DMS114 treated with DMSO at 0.1 percent for 48 hours (cell line): ENCODE measurements at regions not wholly inside any gene's neighbourhood (a gene's known extent, or its start where the extent isn't known, plus 50 kb on each side); places are given as distances from the start of the nearest gene placed in this dataset.

Source experiments
- DNase-seq: peaks from one replicate; lab custom pipeline; 2025; ENCODE audit not compliant: unreplicated experiment; lab: John Stamatoyannopoulos, UW

DNA sequence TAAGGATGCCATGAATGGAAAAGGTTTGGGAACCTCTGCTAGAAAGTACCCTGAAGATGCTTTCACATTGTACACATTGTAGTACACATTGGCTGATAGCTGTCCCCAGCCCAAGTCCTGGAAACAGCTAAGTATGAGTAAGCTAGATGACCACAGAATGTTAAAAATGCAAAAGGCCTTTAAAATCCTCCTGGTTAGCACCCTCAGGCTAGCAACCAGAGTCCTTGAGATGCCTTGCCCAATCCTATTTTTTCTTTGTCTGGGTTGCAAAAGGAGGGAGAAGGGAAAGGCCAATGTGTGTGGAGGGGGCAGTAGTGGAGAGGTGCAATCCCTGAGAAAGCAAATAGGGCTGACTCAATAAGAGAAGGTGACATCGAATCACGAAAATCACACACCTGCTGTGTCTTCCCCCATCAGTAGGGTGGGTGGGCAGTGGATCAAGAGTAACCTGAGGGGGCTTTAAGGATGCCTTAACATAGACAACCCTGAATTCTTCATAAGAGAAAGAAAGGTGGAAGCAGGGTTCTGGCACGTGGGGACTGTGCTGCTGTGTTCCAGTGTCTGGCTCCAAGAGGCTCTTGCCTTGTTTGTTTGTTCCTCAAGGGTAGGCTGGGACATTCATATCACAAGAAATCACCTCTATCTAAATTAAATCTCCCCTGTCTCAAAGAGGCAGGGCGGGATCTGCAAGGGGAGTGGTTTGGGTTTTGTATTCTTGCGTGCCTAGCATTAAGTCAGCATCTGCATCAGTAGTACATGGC is 266.2 kb upstream of the PLXNA2 start:
- no peak for DNase-seq

DNA sequence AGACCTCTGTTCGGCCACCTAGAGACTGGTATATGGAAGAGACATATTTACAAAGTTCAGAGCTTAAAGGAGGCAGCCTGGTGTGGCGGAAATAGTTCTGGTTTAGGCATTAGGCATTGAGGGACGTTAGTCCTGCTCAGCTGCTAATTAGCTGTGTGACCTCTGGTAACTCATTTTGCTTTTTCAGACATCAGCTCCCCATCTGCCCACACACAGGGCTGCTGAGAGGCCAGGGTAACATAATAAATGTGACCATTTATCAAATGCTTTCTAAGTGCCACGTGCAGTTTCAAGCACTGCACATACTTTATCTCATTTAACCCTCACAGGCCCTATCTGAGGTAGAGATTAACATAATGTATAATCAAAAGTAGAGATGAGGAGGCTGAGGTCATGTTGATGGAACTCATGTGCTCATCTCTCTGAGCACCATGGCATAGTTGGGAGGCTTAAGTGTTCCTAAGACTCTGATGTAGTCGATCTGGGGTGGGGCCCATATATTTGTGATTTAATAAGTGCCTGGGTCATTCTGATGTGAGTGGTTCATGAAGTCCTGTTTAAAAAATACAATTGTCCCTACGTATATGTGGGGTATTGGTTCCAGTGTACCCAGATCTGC is 267.2 kb upstream of the PLXNA2 start:
- DNase-seq, result no peak

DNA sequence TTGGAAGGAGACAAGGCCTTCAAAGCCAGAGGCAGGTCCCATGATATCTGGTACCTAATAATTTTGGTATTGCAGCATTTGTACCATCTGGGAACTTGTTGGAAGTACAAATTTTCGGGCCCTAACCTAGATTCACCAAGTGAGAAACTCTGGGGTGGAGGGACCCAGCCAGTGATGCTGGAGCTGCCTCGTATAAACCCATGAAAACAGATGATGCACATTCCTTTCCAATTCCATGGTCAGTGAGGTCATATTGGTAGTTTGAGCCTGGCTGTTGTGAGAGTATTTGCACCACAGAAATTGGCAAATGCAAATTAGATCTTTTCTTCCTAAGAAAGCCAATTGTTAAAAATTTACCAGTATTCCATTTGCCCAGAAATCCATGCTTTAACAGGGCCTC is 269.6 kb upstream of the PLXNA2 start:
- DNase-seq, result no peak

DNA sequence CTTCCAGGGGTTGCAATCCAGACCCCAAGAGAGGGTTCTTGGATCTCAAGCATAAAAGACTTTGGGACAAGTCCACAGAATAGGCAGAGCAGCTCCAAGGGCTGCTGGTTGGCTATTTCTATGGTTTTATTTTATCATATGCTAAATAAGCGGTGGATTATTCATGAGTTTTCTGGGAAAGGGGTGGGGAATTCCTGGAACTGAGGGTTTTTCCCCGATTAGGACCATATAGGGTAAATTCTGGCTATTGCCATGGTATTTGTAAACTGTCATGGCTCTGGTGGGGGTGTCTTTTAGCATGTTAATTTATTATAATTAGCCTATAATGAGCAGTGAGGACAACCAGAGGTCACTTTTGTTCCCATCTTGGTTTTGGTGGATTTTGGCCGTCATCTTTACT is 270.9 kb upstream of the PLXNA2 start:
- no peak for DNase-seq

DNA sequence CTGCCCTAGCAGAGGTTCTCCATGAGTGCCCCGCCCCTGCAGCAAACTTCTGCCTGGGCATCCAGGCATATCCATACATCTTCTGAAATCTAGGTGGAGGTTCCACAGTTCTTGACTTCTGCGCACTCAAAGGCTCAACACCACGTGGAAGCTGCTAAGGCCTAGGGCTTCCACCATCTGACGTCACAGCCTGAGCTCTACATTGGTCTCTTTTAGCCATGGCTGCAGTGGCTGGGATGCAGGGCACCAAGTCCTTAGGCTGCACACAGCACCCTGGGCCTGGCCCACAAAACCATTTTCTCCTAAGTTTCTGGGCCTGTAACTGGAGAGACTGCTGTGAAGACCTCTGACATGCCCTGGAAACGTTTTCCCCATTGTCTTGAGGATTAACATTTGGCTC is 272.6 kb upstream of the PLXNA2 start:
- no peak for DNase-seq

DNA sequence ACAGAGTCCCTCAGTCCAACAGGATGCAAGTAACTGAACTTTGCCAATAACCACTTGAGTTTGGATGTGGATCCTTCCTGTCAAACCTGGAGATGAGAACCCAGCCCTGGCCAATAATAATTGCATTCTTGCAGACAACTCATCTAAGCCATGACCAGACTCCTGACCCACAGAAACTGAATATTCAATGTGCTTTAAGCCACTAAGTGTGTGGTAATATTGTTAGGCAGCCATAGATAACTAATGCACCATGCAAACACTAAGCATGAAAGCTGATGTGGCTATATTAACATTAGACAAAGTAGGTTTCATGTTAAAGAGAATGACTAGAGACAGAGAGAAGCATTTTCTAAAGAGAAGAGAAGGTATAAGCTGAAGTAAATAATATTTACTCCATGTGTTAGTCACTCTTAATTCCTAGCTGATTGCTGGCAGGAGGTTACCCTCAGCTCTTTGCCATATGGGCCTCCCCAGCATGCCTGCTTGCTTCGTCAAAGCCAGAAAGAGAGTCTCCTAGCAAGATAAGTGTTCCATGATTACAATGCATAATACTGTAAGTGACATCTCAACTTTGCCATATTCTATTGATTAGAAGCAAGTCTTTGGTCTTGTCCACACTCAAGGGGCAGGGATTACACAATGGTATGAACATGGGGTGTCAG is 276.4 kb upstream of the PLXNA2 start:
- no peak for DNase-seq

DNA sequence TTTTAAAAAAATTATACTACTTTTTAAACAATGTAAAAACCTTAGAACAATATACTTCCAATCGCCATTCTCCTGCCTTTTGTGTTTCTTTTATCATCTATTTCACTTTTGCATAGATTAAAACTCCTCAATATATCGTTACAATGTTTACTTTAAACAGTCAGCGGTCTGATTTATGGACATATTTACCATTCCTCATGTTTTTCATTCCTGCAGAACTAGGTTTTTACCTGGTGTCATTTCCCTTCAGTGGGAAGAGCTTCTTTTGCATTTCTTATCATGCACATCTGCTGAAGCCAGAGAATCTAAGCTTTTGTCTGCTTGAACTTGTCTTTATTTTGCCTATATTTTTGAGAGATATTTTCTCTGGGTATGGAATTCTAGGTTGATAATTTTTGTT is 277.4 kb upstream of the PLXNA2 start:
- no peak for DNase-seq

DNA sequence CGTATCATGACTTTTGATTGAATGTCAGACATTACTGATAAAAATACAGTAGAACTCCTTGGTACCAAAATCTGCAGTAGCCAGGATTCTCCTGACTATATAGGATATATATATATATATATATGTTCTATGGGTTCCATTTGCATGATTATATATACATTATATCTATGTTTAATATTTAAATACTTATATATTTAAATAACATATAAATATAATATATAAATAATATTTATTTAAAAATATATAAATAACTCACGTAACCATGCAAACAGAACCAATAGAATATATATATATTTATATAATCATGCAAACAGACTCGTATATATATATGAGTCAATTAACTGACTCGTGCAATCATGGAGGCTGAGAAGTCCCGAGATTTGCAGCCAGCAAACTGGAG is 278.8 kb upstream of the PLXNA2 start:
- no peak for DNase-seq

DNA sequence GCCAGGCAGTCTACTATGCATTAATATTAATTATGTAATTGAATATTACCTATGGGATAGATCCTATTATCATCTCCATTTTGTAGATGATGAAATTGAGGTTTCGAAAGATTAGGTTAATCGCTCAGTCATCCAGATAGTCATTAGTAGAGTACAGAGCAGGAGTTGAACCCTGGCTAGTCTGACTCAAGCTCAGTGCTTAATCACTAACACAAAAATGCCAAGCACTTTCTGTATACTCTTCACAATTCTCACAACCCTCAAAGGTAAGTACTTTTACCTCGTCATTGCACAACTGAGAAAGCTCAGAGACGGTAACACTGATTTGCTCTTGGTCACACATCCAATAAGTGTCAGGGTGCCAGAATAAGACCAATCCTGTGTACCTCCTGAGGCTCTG is 280.2 kb upstream of the PLXNA2 start:
- no peak for DNase-seq

DNA sequence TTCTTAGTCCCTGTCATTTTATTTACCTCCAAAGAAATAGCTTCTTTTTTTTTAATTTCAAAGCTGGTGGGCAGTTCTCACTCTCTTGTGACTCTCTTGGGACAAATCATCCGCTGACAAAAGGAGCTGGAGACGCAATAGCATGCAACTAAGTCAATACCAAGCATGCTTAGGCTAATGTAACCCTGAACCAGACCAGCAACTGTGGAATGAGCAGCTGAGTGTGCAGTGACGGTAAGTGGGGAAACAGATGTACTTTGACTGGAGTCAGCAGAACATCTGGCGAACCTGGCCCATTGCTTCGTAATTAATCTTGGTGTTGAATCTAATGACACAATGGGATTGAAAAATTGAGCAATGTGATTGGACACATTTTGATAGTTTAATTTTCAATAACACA is 280.7 kb upstream of the PLXNA2 start:
- DNase-seq, result no peak

DNA sequence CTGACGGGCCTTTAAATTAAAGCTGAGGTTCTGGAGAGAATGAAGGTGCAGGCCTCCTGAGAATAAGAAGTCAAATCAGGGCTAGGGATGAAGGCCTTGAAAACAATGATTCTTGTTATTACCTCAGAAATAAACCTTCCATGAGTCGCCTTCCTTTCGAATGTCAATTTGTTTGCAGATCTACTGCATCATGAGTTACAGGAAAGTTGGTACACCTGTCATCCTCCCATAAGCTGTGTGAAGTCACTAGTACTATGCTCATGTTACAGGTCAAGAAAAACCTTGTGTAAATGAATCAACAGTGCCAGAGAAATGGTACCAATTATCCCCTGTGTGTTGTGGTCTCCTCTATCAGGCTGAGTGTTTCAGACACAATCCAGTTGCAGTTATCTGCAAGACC is 281.2 kb upstream of the PLXNA2 start:
- no peak for DNase-seq

DNA sequence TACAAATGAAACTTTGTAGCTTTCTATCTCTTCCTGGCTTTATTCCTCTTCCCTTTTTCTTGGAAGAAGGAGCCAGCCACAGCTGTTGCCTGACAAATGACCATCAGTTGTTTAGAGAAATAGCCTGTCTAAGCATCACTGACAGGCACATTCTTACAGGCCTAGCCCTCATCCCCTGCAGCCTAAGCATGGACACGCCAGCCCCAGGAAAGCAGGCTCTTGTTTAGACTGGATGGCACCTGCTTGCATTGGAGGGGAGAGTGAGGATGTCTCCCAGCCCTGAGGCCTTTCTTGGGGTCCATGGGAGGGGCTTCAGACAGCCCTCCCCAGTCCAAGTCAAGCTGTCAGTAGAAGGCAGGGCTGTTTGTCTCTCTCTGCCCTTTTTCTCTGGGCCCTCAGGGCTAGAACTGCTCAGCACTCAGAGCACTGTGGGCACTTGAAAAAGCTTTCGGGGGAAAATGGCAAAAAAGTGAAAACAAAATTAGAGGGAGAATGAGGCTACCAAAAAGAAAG is 282.5 kb upstream of the PLXNA2 start:
- no peak for DNase-seq

DNA sequence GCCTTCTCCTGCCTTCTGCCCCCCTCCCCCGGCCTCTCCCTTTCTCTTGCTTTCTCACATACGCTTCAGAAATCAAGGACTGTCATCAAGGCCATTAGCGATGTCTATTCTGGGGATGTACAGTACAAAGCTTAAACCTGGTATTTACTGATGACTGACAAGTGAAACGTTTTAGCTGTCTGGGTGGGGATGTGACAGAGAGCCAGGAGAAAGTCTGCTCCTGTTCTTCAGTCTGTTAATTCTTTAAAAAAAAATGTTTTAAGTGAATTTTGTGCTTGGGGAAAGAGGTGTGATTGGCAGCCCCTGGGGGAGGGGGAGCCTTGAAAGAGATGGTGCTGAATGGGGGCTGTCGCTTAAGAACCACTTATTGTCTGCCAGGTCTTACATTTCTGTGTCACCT is 283.0 kb upstream of the PLXNA2 start:
- DNase-seq, result no peak

DNA sequence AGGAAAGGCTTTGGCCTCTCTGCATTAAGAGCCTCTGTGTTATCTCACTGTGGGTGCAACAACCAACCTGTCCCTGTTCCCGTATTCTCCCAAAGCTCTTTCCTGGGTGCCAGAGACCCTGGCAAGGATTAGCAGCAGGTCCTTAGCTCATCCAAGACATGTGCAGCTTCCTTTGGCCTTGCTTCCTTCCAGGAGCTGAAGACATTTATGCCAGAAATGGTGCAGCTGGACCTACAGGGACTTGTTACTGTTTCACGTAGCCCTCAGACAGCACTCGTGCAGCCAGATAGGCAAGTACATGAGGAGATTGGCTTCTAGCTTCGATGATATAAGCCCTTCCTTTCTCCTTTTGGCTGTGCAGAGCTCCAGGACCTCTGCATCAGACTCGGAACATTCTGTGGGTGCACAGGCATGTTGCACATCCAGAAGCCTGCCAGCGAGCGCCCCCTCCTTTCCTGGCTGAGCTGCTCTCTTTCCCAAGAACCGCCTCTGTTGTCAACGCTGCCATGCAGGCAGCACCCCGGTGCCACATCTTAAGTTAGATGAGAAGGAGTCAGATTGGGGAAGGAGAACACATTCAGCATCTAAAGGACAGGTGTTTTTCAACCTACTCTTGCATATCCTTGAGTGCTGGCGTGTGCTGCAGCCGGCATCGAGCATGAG is 284.5 kb upstream of the PLXNA2 start:
- no peak for DNase-seq

DNA sequence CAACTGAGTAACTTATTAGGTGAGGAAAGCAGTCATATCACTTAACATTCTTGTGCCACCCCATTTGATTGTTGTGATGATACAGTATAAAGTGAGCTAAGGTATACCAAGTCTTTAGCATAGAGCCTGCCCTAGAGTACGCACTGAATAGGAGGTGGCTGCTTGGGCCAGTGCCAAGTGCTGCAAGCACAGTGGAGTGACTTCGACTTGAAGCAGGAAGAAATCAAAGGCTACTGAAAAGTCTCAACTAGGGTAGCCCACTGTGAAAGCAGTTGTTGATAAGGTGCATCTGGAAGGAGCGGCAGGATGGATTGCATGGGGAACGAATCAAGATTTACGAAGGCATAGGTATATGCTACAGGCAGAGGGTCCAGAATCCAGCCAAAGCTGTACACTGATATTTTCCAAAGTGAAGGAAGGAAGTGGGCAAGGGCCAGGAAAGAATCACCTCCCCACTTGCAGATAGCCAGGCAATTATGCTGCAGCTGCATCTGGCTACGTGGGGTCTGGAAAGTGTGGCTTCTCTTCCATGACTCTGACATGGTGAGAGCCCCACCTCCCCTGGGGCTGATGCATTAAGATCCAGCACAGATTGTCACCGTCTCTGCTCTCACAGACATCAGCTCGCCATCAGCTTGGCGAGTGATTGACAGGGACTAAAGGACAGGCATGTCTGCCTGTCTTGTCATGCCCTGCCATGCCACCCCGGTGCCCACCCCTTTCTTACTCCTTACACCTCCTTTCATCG is 287.0 kb upstream of the PLXNA2 start:
- DNase-seq, result no peak

DNA sequence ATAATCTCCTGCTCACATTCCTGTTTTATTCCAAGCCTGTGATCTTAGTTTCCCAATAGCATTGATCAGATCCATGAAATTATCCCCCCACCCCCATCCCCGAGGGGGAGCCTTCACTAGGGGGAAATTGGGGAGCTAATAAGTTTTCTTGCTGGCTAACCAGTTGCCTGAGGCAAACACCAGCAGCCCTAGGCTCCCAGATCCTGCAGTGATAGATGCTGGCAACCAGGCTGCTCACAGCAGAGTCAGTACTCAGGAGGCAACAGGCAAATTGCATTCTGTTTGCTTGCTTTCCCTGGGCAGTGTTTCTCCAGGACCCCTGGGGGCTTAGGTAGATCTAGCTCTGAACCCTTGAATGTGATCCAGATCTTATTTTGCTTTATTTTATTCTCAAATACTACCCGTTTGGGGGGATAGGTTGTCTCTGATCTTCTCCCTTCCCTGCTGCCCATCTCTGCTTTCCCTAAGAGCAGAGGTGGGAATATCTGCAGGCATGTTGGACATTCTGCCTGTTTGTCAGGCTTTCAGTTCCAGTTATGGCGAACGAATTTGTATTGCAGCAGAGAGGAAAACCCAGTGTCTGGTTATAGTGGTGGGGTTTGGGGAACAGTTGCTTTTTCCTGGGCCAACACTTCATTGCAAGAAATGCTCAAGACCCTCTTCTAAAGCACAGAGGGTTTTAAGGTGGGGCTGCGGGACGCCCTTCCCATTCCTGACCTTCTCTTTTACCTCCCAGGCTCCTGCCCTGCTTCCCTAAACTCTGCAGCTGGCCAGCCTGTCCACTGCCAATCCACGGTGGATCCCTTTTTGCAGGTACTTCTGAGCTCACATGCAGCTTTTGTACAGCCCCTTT is 289.8 kb upstream of the PLXNA2 start:
- DNase-seq, result no peak

DNA sequence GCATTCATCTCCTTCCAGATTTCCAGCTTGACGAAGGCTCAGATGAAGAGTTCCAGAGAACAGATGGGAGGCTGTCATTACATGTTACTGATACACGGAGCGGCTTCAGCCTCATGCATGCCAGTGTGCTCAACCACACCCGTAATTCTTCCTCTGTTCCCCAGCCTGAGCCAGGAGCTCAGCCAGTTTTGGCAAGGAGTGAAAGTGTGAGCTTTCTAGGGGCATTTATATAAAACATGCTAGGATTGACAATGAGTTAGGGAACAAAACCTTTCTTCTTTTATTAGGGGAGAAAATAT is 290.4 kb upstream of the PLXNA2 start:
- no peak for DNase-seq

DNA sequence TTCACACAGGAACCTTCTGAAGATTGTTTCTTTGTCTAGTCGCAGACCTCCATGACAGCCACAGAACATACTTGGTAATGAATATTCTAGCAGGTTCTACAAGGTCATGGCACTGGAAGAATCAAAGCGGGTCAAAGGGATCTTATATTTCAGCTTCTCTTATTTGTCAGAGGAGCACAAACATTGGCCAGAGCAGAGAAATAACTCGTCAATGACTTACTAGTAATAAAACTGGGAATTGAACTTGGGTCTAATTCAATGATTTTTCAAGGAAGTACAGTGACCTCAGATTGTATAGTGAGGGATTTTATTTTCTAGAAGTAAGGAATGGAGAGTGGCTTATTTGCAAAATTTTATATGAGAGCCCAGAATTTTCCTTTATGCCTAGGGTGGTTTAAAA is 290.8 kb upstream of the PLXNA2 start:
- no peak for DNase-seq

DNA sequence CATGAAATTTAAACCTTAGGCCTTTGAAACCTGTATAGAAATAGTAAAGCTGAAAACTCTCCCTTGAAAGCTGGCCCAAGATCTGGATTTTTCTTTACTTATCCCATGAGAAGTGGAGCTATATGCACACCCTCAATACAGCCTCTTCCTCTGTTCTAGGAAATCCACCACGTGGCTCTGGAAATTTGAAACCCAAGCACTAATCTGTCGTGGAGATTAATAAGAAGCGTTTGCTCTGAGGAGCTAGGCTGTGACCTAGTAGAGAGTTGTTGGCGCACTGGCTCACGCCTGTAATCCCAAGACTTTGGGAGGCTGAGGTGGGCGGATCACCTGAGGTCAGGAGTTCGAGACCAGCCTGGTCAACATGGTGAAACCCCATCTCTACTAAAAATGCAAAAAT is 291.3 kb upstream of the PLXNA2 start:
- no peak for DNase-seq

DNA sequence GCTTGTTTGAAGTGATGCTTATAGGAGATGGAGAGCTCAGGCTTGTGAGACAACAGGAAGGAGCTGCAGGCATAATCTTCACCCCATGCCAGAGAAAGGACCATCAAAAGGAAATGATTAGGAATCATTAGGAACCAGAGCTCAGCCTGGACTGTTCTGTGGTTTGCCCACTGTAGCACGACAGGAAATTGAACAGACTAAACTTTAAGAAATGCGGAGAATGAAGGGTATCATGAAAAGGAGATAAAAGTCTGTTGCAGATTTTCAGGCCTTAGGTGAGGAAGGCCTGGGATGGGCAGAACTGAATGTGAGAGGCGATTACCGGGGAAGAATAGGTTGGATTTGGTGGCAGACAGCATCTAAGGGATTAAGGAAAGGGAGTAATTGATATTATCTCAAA is 292.0 kb upstream of the PLXNA2 start:
- no peak for DNase-seq
